ENCODE measurements at regions not wholly inside any gene's neighbourhood (a gene's known extent, or its start where the extent isn't known, plus 50 kb on each side); places are given as distances from the start of the nearest gene placed in this dataset.

DNA sequence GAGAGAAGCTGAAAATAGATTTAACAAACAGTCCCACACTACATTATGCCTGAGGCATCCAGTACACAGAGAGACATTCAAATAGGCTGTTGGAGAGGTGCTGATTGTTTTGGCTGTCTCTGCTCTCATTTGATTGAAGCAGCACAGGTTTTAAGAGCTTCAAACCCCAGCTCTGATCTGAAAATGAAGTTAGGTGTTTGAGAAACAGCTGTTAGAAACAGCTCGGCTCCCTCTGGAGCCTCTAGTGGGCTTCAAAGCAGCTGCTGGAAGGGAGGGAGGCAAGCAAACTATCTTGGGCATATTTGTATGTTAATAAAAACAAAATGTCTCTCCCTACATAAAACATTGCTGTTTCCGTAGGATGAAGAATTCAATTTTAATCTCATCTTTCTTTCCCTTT, 607.3 kb upstream of the GOT2 start:
- TF ChIP-seq, protein P1, sequence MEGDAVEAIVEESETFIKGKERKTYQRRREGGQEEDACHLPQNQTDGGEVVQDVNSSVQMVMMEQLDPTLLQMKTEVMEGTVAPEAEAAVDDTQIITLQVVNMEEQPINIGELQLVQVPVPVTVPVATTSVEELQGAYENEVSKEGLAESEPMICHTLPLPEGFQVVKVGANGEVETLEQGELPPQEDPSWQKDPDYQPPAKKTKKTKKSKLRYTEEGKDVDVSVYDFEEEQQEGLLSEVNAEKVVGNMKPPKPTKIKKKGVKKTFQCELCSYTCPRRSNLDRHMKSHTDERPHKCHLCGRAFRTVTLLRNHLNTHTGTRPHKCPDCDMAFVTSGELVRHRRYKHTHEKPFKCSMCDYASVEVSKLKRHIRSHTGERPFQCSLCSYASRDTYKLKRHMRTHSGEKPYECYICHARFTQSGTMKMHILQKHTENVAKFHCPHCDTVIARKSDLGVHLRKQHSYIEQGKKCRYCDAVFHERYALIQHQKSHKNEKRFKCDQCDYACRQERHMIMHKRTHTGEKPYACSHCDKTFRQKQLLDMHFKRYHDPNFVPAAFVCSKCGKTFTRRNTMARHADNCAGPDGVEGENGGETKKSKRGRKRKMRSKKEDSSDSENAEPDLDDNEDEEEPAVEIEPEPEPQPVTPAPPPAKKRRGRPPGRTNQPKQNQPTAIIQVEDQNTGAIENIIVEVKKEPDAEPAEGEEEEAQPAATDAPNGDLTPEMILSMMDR (IDR thresholded peaks at IDR 0.05; ENCODE audit: low read length), result no peak
- no peak for TF ChIP-seq EZH2 (optimal IDR thresholded peaks at IDR 0.05; ENCODE audit: low read depth, low read length)
